NCI-H187 treated with DMSO at 0.1 percent for 48 hours (cell line): ENCODE measurements at regions not wholly inside any gene's neighbourhood (a gene's known extent, or its start where the extent isn't known, plus 50 kb on each side); places are given as distances from the start of the nearest gene placed in this dataset.

ENCODE experiments used
- DNase-seq: peaks from one replicate; lab custom pipeline; 2025; lab: John Stamatoyannopoulos, UW

DNA sequence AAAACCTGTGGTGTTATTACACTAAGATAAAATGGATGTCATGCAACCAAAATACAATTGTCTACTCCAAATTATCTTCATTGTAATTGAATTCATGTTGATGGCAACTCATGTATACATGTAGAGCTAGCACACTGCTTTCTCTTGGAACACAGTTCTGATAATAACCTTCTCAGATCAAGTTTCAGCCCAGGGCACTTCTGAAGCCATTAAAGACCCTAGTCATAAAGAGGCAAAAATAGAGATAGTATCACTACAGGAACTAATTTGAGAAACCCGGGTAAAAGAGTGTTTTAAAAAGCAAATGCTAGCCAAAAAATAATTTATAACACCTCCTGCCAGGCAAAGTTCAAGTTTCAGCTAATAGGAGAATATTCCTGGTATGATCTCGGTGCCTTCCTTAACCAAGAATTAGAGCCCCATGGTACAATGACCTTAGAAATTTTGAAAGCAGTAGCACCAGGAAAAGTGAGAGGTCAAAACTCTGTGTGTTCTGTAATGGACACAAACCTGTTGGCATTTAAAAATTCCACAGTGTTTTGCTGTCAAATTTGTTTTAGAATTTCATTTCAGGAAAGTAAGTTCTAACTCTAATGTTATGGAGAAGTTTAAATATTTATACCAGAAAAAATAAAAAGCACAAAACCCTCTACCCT, 105.0 kb upstream of the FRMD6 start:
- DNase-seq, result no peak

DNA sequence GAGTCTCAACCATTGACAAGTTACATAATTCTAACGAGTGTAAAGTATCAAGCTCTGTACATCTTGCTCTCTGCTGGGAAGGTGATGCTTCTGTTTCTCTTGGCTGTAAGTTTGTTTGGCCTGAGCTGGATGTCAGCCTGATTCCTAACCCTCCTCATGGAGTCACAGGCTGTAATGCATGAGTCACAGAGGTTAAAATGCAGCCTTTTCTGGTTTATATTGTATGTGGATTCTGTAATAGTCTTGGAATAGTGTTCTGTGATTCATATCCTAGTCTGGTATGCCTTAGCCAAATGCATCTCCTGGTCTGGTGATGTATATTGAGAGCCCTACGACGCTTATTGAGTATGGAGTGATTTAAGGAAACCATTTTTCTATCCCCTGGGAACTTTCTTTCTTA, 104.5 kb upstream of the FRMD6 start:
- DNase-seq, result no peak

DNA sequence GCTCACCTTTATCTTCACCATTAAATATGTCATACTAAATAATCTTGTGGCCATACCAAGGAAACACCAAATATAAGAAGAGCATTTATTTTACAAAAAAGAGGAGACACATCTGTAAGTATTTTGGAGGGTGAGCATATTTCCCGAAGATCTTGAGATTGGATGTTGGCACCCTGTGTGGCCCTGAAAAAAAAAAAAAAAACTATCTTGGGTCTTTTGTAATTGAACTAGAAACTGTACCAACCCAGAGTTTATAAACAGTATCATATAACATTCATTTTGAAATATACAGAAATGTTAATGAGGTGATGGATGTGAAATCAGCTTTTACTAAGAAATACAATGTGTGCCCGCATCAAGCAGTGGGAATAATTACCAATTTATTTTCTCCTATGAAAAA, 104.0 kb upstream of the FRMD6 start:
- DNase-seq, result no peak

DNA sequence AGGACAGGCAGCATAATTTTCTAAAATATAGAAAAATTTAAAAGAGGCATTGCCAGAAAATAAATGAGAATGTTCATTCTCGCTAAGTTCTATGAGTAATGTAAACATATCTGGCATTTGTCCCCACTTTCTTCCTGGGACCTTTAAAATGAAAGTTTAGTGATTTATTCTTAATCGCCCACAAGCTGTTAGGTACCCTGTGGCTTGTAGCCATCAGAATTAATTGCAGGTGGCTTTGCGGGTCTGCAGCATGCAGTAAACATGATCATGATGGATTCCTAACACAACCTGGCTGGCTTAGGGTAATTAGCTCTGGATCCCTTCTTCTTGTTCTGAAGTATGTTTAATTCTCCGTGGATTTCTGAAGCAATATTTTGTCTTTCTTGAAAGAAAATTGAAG, 103.5 kb upstream of the FRMD6 start:
- DNase-seq, result no peak

- DNase-seq, result no peak
Observed at GRCh38 chr14:51550636-51551035, 101.1 kb upstream of the FRMD6 start.

- DNase-seq, result no peak
Observed at GRCh38 chr14:51552275-51552674, 99.4 kb upstream of the FRMD6 start.

- no peak for DNase-seq
Observed at GRCh38 chr14:51552768-51553404, 98.8 kb upstream of the FRMD6 start.

DNA sequence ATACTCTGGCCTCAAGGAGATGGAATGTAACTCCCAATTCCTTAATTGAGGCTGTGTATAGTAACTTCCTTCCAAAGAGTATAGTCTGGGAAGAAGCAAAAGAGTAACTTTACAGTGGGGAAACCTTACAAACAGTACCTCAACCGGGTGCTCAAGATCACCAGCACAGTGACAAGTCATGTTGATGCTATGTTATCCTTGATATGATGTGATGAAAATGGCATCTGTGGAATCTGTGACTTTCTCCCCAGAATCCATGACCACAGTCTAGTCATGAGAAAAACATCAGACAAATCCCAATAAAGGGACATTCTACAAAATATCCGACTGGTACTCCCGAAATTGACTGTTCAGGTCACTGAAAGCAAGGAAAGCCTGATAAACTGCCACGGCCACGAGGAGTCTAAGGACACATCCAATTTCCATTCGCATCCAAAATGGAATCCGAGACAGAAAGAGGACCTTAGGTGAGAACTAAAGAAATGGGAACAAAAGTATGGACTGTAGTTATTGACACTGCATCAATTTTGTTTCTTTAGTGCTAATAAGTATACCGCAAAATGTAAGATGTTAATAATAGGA, 97.3 kb upstream of the FRMD6 start:
- DNase-seq, result no peak

- no peak for DNase-seq
Observed at GRCh38 chr14:51554953-51555352, 96.8 kb upstream of the FRMD6 start.

DNA sequence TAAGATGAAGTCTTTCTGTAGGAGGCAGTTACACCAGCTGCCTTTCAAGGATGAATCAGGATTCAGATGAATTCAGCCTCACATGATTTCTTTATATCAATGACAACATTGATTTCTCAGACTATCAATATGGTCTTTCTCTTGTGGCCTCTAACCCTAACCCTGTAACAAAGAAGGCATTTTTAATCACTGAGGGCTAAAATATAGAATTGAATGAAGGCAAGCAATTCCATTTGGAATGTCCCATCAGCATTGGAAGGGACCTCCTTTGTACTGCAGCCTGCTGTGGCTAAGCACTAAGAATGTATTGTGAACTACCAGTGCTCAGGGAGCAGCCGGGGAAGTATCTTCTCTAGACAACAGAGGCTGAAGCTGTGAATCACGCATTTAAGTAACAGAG, 90.6 kb upstream of the FRMD6 start:
- no peak for DNase-seq

DNA sequence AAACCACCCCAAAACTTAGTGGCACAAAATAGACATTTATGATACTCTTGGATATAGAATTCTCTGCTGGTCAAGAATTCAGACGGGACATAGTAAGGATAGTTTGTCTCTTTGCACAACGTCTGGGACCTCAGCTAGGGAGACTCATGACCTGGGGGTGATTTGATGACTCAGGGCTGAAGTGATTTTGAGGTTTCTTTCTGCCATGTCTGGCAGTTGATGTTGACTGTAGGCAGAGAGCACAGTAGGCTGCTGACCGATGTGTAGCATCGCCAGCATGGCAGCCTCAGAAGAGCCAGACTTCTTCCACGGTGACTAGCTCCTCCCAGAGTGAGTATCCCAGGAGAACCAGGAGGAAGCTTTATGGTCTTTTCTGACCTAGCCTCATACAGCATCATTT, 88.9 kb upstream of the FRMD6 start:
- no peak for DNase-seq

GRCh38 chr14:51563560-51563959, 88.2 kb upstream of the FRMD6 start:
- no peak for DNase-seq

GRCh38 chr14:51564460-51564859, 87.2 kb upstream of the FRMD6 start:
- DNase-seq, result no peak

DNA sequence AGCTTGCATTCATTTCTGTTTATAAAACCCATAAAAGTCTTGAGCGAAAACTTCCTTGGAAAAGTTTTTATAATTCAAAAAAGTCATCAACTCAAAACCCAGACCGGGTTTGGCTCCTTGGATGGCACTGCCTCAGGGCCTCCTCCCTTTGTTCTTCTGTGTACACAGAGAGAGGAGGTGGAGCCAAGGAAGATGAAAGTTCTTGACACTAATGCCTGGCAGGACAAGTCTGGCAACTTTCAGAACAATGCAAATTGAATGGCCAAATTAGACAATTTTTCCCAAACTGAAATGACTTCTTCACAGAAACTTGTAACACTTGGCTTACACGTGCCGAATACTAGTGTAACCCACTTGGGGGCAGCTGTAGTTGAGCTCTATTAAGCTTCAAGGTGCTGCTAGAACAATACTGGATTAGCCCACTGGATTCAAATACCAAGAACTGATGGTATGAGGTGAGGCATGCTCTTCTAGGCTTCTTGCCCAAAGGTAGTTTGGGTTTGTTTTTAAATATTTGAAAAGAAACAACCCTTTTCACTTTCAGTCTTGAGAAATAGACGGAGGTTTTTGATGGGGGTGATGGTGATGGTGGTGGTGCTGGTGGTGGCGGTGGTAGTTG, 86.6 kb upstream of the FRMD6 start:
- DNase-seq, result no peak

- no peak for DNase-seq
Observed at GRCh38 chr14:51566831-51567582, 84.7 kb upstream of the FRMD6 start.

DNA sequence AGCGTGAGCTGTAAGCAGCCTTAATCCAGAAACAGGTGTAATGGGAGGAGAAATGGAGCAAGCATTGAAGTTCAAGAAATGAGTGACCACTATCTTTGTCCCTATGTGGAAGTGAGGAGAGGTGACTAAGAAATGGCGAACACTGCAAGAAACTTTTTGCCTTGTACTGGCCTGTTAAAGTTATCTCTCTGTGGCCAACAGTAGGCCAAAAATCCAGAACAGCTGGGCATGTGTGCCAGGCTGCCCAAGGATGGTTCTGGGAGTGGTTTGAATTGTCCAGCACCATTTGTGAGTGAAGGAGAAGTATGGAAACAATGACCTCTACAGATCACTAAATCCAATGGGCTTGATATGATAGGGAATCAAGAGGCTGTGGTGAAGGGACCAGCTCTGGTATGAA, 83.3 kb upstream of the FRMD6 start:
- DNase-seq, result no peak

DNA sequence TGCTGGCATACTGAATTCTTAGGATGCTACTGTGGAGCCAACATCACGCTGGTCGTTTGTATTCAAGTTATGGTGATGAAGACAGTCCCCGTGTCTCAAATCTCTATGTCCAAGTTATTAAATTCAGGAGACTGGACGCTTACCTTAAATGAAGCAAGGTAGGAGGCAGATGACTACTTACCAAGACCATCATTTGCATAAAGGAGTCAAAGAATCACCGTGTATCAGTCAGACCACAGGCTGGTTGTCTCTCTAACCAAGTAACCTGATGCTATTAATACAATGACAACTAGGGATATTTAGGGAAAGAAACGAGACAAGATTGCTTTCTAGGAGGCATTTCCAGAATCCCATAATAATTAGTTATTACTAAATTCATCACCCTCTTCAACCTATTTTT, 78.1 kb upstream of the FRMD6 start:
- no peak for DNase-seq

GRCh38 chr14:51574009-51574408, 77.7 kb upstream of the FRMD6 start:
- DNase-seq, result no peak

DNA sequence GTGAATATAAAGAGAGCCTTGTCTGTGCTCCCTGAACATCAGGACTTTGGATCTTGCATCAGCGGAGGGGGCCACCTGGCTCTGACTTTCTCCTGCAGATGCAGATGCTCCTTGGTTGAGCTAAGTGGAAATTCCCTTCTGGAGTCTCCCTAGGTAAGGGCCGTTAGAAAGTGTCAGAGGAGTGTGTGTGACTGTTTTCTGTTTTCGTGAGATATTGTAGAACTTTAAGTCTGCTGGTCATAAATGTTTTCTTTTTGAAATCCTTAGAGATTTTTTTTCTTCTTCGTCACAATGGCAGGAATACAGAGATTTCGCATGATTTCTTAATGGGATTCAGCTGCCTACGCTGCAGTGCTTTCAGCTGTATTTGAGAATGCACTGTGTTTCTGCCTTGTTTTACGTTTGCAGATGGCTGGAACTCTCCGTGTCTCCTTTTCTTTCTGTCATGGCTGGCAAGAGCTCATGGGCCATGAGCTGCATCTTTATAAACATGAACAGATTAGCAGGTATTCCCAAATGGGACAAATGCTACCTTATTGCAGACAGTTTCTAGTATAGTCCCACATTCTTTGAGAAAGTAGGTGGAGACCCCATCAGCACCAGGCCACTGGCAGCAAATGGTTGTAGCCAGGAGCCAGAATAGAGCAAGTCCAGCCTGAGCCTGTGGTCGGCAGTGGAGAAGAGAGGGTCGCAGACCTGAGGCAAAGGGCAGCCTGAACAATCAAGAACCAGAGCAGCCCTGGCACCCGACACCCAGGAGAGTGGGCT, 76.2 kb upstream of the FRMD6 start:
- no peak for DNase-seq

DNA sequence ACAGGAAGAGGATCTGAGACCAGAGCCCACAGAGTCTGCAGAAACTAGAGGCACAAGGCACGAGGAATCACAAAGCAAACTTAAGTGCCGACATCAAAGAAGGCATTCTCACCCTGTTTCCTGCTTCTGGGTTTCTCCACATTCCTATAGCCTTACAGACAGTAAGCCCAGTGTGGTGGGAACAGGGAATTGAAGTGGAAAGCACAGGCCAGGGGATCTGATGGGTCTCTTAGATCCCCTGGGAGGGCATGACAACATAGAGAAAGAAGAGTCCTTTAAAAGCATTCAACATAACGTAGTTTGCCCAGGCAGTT, 75.6 kb upstream of the FRMD6 start:
- DNase-seq, result no peak

DNA sequence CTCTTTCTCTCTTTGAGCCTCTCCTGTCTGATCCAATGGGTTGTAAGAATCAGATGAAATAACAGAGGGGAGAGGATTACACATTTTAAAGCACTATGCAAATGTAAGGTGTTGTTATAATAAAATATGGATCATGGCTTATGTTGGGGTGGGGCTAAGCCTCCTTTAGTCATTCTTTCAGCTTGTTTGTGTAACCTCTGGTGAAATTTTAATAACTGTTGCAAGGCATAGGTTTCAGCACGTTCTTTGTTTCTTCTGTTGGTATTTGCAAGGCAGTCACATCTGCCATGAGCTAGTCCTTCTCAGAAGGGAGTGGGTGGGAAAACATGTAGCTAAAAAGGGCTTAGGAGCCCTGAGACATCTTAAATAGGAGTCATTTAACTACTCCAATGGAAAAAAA, 74.8 kb upstream of the FRMD6 start:
- no peak for DNase-seq

GRCh38 chr14:51578853-51579252, 72.9 kb upstream of the FRMD6 start:
- DNase-seq, result no peak
